ENCODE measurements at regions not wholly inside any gene's neighbourhood (a gene's known extent, or its start where the extent isn't known, plus 50 kb on each side); places are given as distances from the start of the nearest gene placed in this dataset.

- Mint-ChIP-seq H3K4me3 (no peak overlapping the region), H3K27ac (no peak overlapping the region), H3K27me3 (no peaks in the 10 kb centered on the region), H3K4me1 (no peaks in the 10 kb centered on the region), H3K36me3 (ENCODE audit: low read depth) (peaks cover 1% of the 10 kb centered on the region), H3K9me3 (no peaks in the 10 kb centered on the region)
- no peak for TF ChIP-seq CTCF (IDR thresholded peaks at IDR 0.05)
- CTCF ChIA-PET = no interaction called here
- no peak for DNase-seq
- intact Hi-C loops (cut with micrococcal nuclease) = no loop called here
- no peak for ATAC-seq (ENCODE audit: low read depth)
- POLR2A ChIA-PET = no interaction called here
Measured at GRCh38 chr16:72277749-72278148, 105.8 kb upstream of the PMFBP1 start.

GRCh38 chr16:72271699-72272240 lies 99.8 kb upstream of the PMFBP1 start:
- no peaks in the 10 kb centered on the region for H3K4me1 Mint-ChIP-seq
- ChIA-PET CTCF (no interaction called here), POLR2A (no interaction called here)
- H3K27ac Mint-ChIP-seq = no peak overlapping the region
- DNase-seq (no peak), ATAC-seq (ENCODE audit: low read depth) (no peak)
- H3K36me3 Mint-ChIP-seq (ENCODE audit: low read depth) = peaks cover 6% of the 10 kb centered on the region
- intact Hi-C loops (cut with micrococcal nuclease) = no loop called here
- TF ChIP-seq CTCF (IDR thresholded peaks at IDR 0.05) = no peak
- H3K9me3 Mint-ChIP-seq = no peaks in the 10 kb centered on the region
- H3K4me3 Mint-ChIP-seq = no peak overlapping the region
- H3K27me3 Mint-ChIP-seq = no peaks in the 10 kb centered on the region

GRCh38 chr16:72270531-72270930 lies 98.6 kb upstream of the PMFBP1 start:
- TF ChIP-seq CTCF (IDR thresholded peaks at IDR 0.05) = no peak
- ATAC-seq (ENCODE audit: low read depth) (no peak), DNase-seq (no peak)
- intact Hi-C loops (cut with micrococcal nuclease) = no loop called here
- ChIA-PET POLR2A (no interaction called here), CTCF (no interaction called here)
- no peaks in the 10 kb centered on the region for H3K9me3 Mint-ChIP-seq
- H3K27ac Mint-ChIP-seq = no peak overlapping the region
- H3K4me1 Mint-ChIP-seq = no peaks in the 10 kb centered on the region
- H3K36me3 Mint-ChIP-seq (ENCODE audit: low read depth) = peaks cover 6% of the 10 kb centered on the region
- H3K4me3 Mint-ChIP-seq = no peak overlapping the region
- H3K27me3 Mint-ChIP-seq = no peaks in the 10 kb centered on the region

- no peaks in the 10 kb centered on the region for H3K4me1 Mint-ChIP-seq
- no peak overlapping the region for H3K4me3 Mint-ChIP-seq
- no peaks in the 10 kb centered on the region for H3K27me3 Mint-ChIP-seq
- H3K36me3 Mint-ChIP-seq (ENCODE audit: low read depth) = peaks cover 6% of the 10 kb centered on the region
- DNase-seq (no peak), ATAC-seq (ENCODE audit: low read depth) (no peak)
- ChIA-PET POLR2A (no interaction called here), CTCF (no interaction called here)
- no peak for TF ChIP-seq CTCF (IDR thresholded peaks at IDR 0.05)
- intact Hi-C loops (cut with micrococcal nuclease) = no loop called here
- H3K9me3 Mint-ChIP-seq = no peaks in the 10 kb centered on the region
- no peak overlapping the region for H3K27ac Mint-ChIP-seq
Measured at GRCh38 chr16:72266836-72267235, 94.9 kb upstream of the PMFBP1 start.

- Mint-ChIP-seq H3K36me3 (ENCODE audit: low read depth) (peaks cover 6% of the 10 kb centered on the region), H3K9me3 (no peaks in the 10 kb centered on the region), H3K4me1 (no peaks in the 10 kb centered on the region), H3K27me3 (no peaks in the 10 kb centered on the region), H3K4me3 (no peak overlapping the region), H3K27ac (no peak overlapping the region)
- ATAC-seq (ENCODE audit: low read depth) = no peak
- no peak for DNase-seq
- intact Hi-C loops (cut with micrococcal nuclease) = no loop called here
- ChIA-PET POLR2A (no interaction called here), CTCF (no interaction called here)
- no peak for TF ChIP-seq CTCF (IDR thresholded peaks at IDR 0.05)
Measured at GRCh38 chr16:72264771-72265170, 92.8 kb upstream of the PMFBP1 start.
